Fibroblast of the aortic adventitia (primary cell): ENCODE measurements at regions not wholly inside any gene's neighbourhood (a gene's known extent, or its start where the extent isn't known, plus 50 kb on each side); places are given as distances from the start of the nearest gene placed in this dataset.
A peak's percentile ranks its signal among the peaks of the same experiment; 100 is the strongest.

Experiments
- DNase-seq: peaks from one replicate; pipeline ENCODE4 v3.0.0-alpha.2; 2010; ENCODE audit warnings: low read depth
- H3K4me3 ChIP-seq: 2 replicates; pipeline ENCODE4 v1.5.1; 2011; ENCODE audit warnings: low read depth, mild to moderate bottlenecking, control low read depth, low read length, moderate library complexity
- CTCF ChIP-seq: IDR thresholded peaks from 2 replicates; pipeline ENCODE4 v1.5.1; 2011; ENCODE audit warnings: mild to moderate bottlenecking, low read length, control low read depth, inconsistent platforms; ENCODE audit not compliant: insufficient read depth

GRCh38 chr15:38746211-38746610 lies 181.6 kb upstream of the RASGRP1 start:
- no peak for TF ChIP-seq CTCF
- DNase-seq = no peak
- no peak overlapping the region for H3K4me3 ChIP-seq

GRCh38 chr15:38748710-38749109 lies 184.1 kb upstream of the RASGRP1 start:
- DNase-seq = no peak
- no peak overlapping the region for H3K4me3 ChIP-seq
- TF ChIP-seq CTCF = no peak

GRCh38 chr15:38750786-38751185 lies 186.2 kb upstream of the RASGRP1 start:
- no peak for TF ChIP-seq CTCF
- no peak for DNase-seq

GRCh38 chr15:38755718-38756117 lies 191.1 kb upstream of the RASGRP1 start:
- no peak for DNase-seq
- H3K4me3 ChIP-seq = no peak overlapping the region
- TF ChIP-seq CTCF = no peak

More at GRCh38 chr15:38750786-38751185, 186.2 kb upstream of the RASGRP1 start:
- no peak overlapping the region for H3K4me3 ChIP-seq

GRCh38 chr15:38756441-38756840 lies 191.8 kb upstream of the RASGRP1 start:
- no peak for DNase-seq
- TF ChIP-seq CTCF = no peak
- no peak overlapping the region for H3K4me3 ChIP-seq

GRCh38 chr15:38758043-38758442 lies 193.4 kb upstream of the RASGRP1 start:
- peak; percentile 72 for DNase-seq
- no peak for TF ChIP-seq CTCF
- no peak overlapping the region for H3K4me3 ChIP-seq

- no peak for TF ChIP-seq CTCF
- no peak overlapping the region for H3K4me3 ChIP-seq
- DNase-seq = no peak
These were observed 197.1 kb upstream of the RASGRP1 start for GRCh38 chr15:38761681-38762080.
